Adrenal gland (tissue), 5 donors: ENCODE measurements at regions not wholly inside any gene's neighbourhood (a gene's known extent, or its start where the extent isn't known, plus 50 kb on each side); places are given as distances from the start of the nearest gene placed in this dataset.

Experiments used
- POLR2A ChIP-seq, 2 donors: fragments of 450-650 bp; IDR thresholded peaks; one replicate each; pipeline ENCODE4 v1.6.1; 2017; ENCODE audit warnings: antibody characterized with exemption in 2 of 2, mild to moderate bottlenecking in 2 of 2, moderate library complexity in 1 of 2
- TF ChIP-seq, protein P1 (sequence below), 6 experiments: fragments of 450-650 bp in 4 of 6; fragments of 200-600 bp in 2 of 6; sonication (generic) in 1 of 6; IDR thresholded peaks; 1 replicate in 5 of 6; 2 replicates in 1 of 6; pipeline versions ENCODE4 v1.5.1 to v1.8.0; 2016 to 2021; ENCODE audit warnings: antibody characterized with exemption in 6 of 6, mild to moderate bottlenecking in 2 of 6, moderate library complexity in 1 of 6
- donor health status: DM: no; HTN: no; CAD: no.

DNA sequence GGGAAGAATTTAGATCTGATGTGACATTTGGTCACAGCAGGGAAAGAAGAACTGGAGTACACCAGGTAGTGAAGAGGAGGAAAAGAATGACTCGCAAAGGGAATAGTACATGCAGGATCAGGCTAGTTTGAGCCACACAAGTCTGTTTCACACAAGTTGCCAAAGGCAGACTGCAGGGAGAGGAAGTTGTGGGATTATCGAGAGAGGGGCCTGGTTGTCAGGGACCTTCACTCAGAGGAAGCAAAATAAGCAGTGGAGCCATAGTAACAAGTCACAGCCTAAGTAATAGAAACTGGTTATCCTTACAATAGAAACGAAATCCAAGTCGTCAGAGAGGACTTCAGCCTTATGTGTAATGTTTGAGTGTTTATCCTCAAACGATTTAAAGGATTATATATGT, 316.7 kb upstream of the HTR2C start:
- TF ChIP-seq, protein P1, sequence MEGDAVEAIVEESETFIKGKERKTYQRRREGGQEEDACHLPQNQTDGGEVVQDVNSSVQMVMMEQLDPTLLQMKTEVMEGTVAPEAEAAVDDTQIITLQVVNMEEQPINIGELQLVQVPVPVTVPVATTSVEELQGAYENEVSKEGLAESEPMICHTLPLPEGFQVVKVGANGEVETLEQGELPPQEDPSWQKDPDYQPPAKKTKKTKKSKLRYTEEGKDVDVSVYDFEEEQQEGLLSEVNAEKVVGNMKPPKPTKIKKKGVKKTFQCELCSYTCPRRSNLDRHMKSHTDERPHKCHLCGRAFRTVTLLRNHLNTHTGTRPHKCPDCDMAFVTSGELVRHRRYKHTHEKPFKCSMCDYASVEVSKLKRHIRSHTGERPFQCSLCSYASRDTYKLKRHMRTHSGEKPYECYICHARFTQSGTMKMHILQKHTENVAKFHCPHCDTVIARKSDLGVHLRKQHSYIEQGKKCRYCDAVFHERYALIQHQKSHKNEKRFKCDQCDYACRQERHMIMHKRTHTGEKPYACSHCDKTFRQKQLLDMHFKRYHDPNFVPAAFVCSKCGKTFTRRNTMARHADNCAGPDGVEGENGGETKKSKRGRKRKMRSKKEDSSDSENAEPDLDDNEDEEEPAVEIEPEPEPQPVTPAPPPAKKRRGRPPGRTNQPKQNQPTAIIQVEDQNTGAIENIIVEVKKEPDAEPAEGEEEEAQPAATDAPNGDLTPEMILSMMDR (IDR thresholded peaks at IDR 0.05): no peak
- no peak for TF ChIP-seq POLR2A (IDR thresholded peaks at IDR 0.05)
